ENCODE measurements at regions not wholly inside any gene's neighbourhood (a gene's known extent, or its start where the extent isn't known, plus 50 kb on each side); places are given as distances from the start of the nearest gene placed in this dataset.

DNA sequence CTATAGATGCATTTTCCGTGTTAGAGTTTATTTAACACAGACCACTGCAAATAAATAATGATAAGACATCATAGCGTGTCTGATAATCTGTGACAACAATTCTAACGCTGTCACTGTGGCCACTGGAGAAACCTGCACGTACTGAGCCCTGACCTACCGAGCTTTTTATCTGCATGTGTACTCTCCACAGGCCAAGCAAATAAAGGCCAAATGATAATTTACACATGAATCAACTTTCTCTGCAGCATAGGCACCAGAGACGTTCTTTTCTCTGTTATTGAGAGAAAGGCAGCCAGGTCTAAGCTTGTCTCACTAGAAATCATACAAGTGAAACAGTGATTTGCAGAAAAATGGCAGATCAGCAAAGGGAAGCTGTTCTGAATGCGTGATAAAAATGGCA is 75.8 kb downstream of the POU5F2 start:
- Histone ChIP-seq H3K27me3 (ENCODE audit: insufficient read depth, low read depth) (no peaks in the 10 kb centered on the region), H4K20me1 (ENCODE audit: insufficient read depth) (no peaks in the 10 kb centered on the region), H3K4me1 (ENCODE audit: low read depth, poor library complexity, severe bottlenecking) (no peaks in the 10 kb centered on the region), H2AFZ (ENCODE audit: low read depth) (no peak overlapping the region), H3K4me2 (no peak overlapping the region), H3K36me3 (ENCODE audit: insufficient read depth) (no peaks in the 10 kb centered on the region), H3K4me3 (IDR thresholded peaks at IDR 0.05; ENCODE audit: insufficient read depth, low read depth, low read length) (no peak overlapping the region), H3K27ac (no peak overlapping the region), H3K9ac (no peak overlapping the region), H3K79me2 (ENCODE audit: insufficient read depth, low read depth) (no peaks in the 10 kb centered on the region)
- TF ChIP-seq, protein P1, sequence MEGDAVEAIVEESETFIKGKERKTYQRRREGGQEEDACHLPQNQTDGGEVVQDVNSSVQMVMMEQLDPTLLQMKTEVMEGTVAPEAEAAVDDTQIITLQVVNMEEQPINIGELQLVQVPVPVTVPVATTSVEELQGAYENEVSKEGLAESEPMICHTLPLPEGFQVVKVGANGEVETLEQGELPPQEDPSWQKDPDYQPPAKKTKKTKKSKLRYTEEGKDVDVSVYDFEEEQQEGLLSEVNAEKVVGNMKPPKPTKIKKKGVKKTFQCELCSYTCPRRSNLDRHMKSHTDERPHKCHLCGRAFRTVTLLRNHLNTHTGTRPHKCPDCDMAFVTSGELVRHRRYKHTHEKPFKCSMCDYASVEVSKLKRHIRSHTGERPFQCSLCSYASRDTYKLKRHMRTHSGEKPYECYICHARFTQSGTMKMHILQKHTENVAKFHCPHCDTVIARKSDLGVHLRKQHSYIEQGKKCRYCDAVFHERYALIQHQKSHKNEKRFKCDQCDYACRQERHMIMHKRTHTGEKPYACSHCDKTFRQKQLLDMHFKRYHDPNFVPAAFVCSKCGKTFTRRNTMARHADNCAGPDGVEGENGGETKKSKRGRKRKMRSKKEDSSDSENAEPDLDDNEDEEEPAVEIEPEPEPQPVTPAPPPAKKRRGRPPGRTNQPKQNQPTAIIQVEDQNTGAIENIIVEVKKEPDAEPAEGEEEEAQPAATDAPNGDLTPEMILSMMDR (conservative IDR thresholded peaks at IDR 0.05; ENCODE audit: low read depth, low read length), result no peak

DNA sequence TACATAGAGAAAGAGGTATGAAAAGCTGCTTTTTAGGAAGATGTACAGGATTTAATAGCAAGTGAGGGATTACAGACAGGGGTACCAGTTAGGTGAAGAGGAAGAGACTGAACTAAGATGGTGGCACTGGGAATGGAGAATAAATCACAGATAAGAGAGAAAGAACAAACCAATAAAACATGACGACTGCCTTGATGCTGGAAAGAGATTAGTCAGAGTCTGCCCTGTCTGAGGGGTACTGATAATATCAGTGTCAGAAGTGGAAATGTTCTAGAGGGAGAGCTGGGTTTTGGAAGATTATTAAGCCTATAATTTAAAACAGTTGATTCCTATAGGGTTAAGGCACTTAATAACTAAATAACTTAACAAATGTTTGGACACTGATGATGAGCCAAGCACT is 77.7 kb downstream of the NR2F1 start:
- no peak overlapping the region for H3K9ac ChIP-seq
- no peaks in the 10 kb centered on the region for H3K36me3 ChIP-seq (ENCODE audit: insufficient read depth)
- no peaks in the 10 kb centered on the region for H3K27me3 ChIP-seq (ENCODE audit: insufficient read depth, low read depth)
- no peaks in the 10 kb centered on the region for H3K79me2 ChIP-seq (ENCODE audit: insufficient read depth, low read depth)
- H4K20me1 ChIP-seq (ENCODE audit: insufficient read depth), result no peaks in the 10 kb centered on the region
- TF ChIP-seq, protein P1 (conservative IDR thresholded peaks at IDR 0.05; ENCODE audit: low read depth, low read length), result no peak
- no peak overlapping the region for H3K27ac ChIP-seq
- no peak overlapping the region for H2AFZ ChIP-seq (ENCODE audit: low read depth)
- H3K4me3 ChIP-seq (IDR thresholded peaks at IDR 0.05; ENCODE audit: insufficient read depth, low read depth, low read length), result no peak overlapping the region
- H3K4me2 ChIP-seq, result no peak overlapping the region
- no peaks in the 10 kb centered on the region for H3K4me1 ChIP-seq (ENCODE audit: low read depth, poor library complexity, severe bottlenecking)

DNA sequence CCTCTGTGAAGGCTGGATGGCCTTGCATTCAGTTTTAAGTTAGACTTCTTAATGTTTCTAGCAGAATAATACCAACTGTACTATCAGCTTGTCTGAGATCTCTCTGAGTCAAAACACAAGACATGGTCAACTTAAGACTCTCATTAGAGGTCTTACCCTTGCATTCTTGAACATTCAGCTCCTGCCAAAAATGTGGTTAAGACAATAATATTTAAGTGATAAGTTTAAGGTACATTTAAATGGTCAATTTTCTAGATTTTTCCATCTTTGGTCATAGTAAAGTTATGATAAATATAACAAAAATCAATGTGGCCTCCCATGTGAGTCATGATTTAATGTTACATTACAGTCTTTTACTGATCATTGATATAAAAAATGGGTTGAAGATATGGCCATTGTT is 75.0 kb downstream of the NR2F1 start:
- Histone ChIP-seq H3K36me3 (ENCODE audit: insufficient read depth) (no peaks in the 10 kb centered on the region), H2AFZ (ENCODE audit: low read depth) (no peak overlapping the region), H3K79me2 (ENCODE audit: insufficient read depth, low read depth) (no peaks in the 10 kb centered on the region), H3K4me1 (ENCODE audit: low read depth, poor library complexity, severe bottlenecking) (no peaks in the 10 kb centered on the region), H3K4me2 (no peak overlapping the region), H3K27ac (no peak overlapping the region), H4K20me1 (ENCODE audit: insufficient read depth) (no peaks in the 10 kb centered on the region), H3K9ac (no peak overlapping the region), H3K27me3 (ENCODE audit: insufficient read depth, low read depth) (no peaks in the 10 kb centered on the region), H3K4me3 (IDR thresholded peaks at IDR 0.05; ENCODE audit: insufficient read depth, low read depth, low read length) (no peak overlapping the region)
- TF ChIP-seq, protein P1 (conservative IDR thresholded peaks at IDR 0.05; ENCODE audit: low read depth, low read length), result no peak

GRCh38 chr5:93654676-93655075 is 71.7 kb downstream of the NR2F1 start:
- Histone ChIP-seq H3K27me3 (ENCODE audit: insufficient read depth, low read depth) (no peaks in the 10 kb centered on the region), H3K4me3 (IDR thresholded peaks at IDR 0.05; ENCODE audit: insufficient read depth, low read depth, low read length) (no peak overlapping the region), H3K36me3 (ENCODE audit: insufficient read depth) (no peaks in the 10 kb centered on the region), H4K20me1 (ENCODE audit: insufficient read depth) (no peaks in the 10 kb centered on the region), H3K4me1 (ENCODE audit: low read depth, poor library complexity, severe bottlenecking) (peaks cover 6% of the 10 kb centered on the region), H3K9ac (no peak overlapping the region), H3K4me2 (no peak overlapping the region), H3K79me2 (ENCODE audit: insufficient read depth, low read depth) (no peaks in the 10 kb centered on the region), H3K27ac (no peak overlapping the region), H2AFZ (ENCODE audit: low read depth) (no peak overlapping the region)
- TF ChIP-seq, protein P1 (conservative IDR thresholded peaks at IDR 0.05; ENCODE audit: low read depth, low read length), result no peak

Measured in KMS-11 (cell line).